Uterus (tissue), 2 donors: ENCODE measurements at regions not wholly inside any gene's neighbourhood (a gene's known extent, or its start where the extent isn't known, plus 50 kb on each side); places are given as distances from the start of the nearest gene placed in this dataset.

Experiments
- CTCF ChIP-seq, 4 experiments: fragments of 200-600 bp in 2 of 4; fragments of 450-650 bp in 2 of 4; sonication (generic) in 2 of 4; IDR thresholded peaks; one replicate each; pipeline ENCODE4 v1.5.1; 2016 to 2019; ENCODE audit warnings: antibody characterized with exemption in 4 of 4, mild to moderate bottlenecking in 2 of 4, moderate library complexity in 1 of 4
- POLR2A ChIP-seq, 2 donors: fragments of 450-650 bp; IDR thresholded peaks; one replicate each; pipeline ENCODE4 v1.6.1; 2016; ENCODE audit warnings: antibody characterized with exemption in 2 of 2, mild to moderate bottlenecking in 1 of 2, moderate library complexity in 1 of 2

DNA sequence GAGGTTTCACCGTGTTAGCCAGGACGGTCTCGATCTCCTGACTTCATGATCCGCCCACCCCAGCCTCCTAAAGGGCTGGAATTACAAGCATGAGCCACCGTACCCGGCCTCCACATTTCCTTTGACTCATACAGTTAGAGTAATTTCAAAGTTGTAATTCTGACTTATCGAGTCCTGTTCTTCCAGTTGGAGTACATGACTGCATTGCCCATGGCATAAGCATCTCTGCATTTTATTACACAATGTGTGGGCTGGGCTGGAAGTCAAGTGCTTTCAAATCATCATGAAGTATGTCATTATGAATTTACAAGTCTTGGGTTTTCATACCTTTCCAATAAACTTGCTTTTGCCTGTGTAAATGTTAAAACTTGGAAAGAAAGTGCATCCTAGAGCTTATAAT lies 1295.7 kb upstream of the FLRT2 start:
- TF ChIP-seq CTCF (IDR thresholded peaks at IDR 0.05): no peak
- TF ChIP-seq POLR2A (IDR thresholded peaks at IDR 0.05): no peak
